WTC11 (cell line): ENCODE measurements at regions not wholly inside any gene's neighbourhood (a gene's known extent, or its start where the extent isn't known, plus 50 kb on each side); places are given as distances from the start of the nearest gene placed in this dataset.

ENCODE experiments used
- CTCF ChIP-seq: fragments of 200-600 bp; IDR thresholded peaks from 2 replicates; pipeline ENCODE4 v1.8.0; 2022; ENCODE audit warnings: antibody characterized with exemption
- IRF1 ChIP-seq: sonication (generic); formaldehyde crosslinking; IDR thresholded peaks from 2 replicates; pipeline ENCODE4 v1.8.0; 2023; ENCODE audit warnings: missing genetic modification reagents
- NR3C1 ChIP-seq: sonication (generic); formaldehyde crosslinking; conservative IDR thresholded peaks from 2 replicates; pipeline ENCODE4 v1.8.1; 2023; ENCODE audit warnings: low read depth, mild to moderate bottlenecking, missing genetic modification reagents
- TEAD1 ChIP-seq: sonication (generic); formaldehyde crosslinking; IDR thresholded peaks from 2 replicates; pipeline ENCODE4 v1.8.0; 2022; ENCODE audit warnings: mild to moderate bottlenecking, missing genetic modification reagents
- TF ChIP-seq, protein P1 (sequence below): sonication (generic); formaldehyde crosslinking; IDR thresholded peaks from 2 replicates; pipeline ENCODE4 v1.8.0; 2022; ENCODE audit warnings: mild to moderate bottlenecking, missing genetic modification reagents

- TF ChIP-seq, protein P1, sequence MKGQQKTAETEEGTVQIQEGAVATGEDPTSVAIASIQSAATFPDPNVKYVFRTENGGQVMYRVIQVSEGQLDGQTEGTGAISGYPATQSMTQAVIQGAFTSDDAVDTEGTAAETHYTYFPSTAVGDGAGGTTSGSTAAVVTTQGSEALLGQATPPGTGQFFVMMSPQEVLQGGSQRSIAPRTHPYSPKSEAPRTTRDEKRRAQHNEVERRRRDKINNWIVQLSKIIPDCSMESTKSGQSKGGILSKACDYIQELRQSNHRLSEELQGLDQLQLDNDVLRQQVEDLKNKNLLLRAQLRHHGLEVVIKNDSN (CRISPR knock-in tag): no peak
- TF ChIP-seq TEAD1 (CRISPR knock-in tag): no peak
- no peak for TF ChIP-seq CTCF
- no peak for TF ChIP-seq IRF1
- no peak for TF ChIP-seq NR3C1 (CRISPR knock-in tag)
These were observed 486.5 kb downstream of the ARAP2 start for GRCh38 chr4:35757836-35758235.
